ENCODE measurements at regions not wholly inside any gene's neighbourhood (a gene's known extent, or its start where the extent isn't known, plus 50 kb on each side); places are given as distances from the start of the nearest gene placed in this dataset.

DNA sequence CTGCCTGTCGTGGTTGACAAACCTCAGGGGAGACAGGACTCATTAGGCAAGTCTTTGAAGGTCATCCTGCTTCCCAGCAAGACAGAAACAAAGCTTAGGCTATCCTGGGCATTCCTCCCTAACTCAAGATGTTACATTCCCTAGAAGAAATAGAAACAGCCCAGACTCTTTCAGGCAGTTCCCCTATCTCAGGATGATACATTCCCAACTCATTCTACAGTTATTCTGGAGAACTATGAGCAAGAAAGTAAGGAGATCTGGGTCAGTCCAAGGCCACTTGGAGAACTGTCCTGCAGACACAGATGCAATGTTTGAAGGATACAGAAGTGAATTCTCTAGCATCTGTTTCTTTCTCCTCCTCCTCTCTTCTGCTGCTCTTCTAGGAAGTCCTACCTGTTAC, 220.1 kb upstream of the NCKAP5 start:
- DNase-seq (no peak), ATAC-seq (ENCODE audit: low read depth) (no peak)
- intact Hi-C loops (cut with micrococcal nuclease), result no loop called here
- peaks cover 7% of the 10 kb centered on the region for H3K9me3 Mint-ChIP-seq (ENCODE audit: insufficient read depth)
- TF ChIP-seq, protein P1, sequence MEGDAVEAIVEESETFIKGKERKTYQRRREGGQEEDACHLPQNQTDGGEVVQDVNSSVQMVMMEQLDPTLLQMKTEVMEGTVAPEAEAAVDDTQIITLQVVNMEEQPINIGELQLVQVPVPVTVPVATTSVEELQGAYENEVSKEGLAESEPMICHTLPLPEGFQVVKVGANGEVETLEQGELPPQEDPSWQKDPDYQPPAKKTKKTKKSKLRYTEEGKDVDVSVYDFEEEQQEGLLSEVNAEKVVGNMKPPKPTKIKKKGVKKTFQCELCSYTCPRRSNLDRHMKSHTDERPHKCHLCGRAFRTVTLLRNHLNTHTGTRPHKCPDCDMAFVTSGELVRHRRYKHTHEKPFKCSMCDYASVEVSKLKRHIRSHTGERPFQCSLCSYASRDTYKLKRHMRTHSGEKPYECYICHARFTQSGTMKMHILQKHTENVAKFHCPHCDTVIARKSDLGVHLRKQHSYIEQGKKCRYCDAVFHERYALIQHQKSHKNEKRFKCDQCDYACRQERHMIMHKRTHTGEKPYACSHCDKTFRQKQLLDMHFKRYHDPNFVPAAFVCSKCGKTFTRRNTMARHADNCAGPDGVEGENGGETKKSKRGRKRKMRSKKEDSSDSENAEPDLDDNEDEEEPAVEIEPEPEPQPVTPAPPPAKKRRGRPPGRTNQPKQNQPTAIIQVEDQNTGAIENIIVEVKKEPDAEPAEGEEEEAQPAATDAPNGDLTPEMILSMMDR (IDR thresholded peaks at IDR 0.05), result no peak
- no peak for TF ChIP-seq EZH2 (IDR thresholded peaks at IDR 0.05; ENCODE audit: borderline replicate concordance, insufficient read depth, low read depth, low read length, poor library complexity, severe bottlenecking)
- H3K4me3 Mint-ChIP-seq, result no peak overlapping the region
- POLR2A ChIA-PET, result no interaction called here
- H3K27ac ChIP-seq (ENCODE audit: low read length in 2 of 2), result no peak overlapping the region
- CTCF ChIA-PET, result no interaction called here
- no peaks in the 10 kb centered on the region for H4K20me1 ChIP-seq (ENCODE audit: control insufficient read depth, insufficient read depth, low read length, poor library complexity, severe bottlenecking)
- H3K9ac ChIP-seq (ENCODE audit: low read length), result no peak overlapping the region
- 56% methylated on average over 1 of the region's 1 CpG for WGBS (ENCODE audit: insufficient coverage)
- H3K9me3 ChIP-seq (ENCODE audit: control extremely low read depth in 1 of 3, control insufficient read depth in 2 of 3, insufficient read depth in 1 of 3, low read length in 2 of 3), result peaks cover 0 to 3% (median 0%) of the 10 kb centered on the region in 3 donors
- H3K4me1 Mint-ChIP-seq, result no peaks in the 10 kb centered on the region
- no peaks in the 10 kb centered on the region for H3K4me1 ChIP-seq (ENCODE audit: control insufficient read depth in 2 of 2, insufficient read depth in 2 of 2, low read length in 2 of 2)
- H3K79me2 ChIP-seq (ENCODE audit: control insufficient read depth, insufficient read depth, low read length), result no peaks in the 10 kb centered on the region
- no peak overlapping the region for H2AFZ ChIP-seq (ENCODE audit: insufficient read depth, low read depth, low read length, poor library complexity, severe bottlenecking)
- H3K27me3 ChIP-seq (replicated peaks in 1 of 4; ENCODE audit: control extremely low read depth in 1 of 4, control insufficient read depth in 3 of 4, insufficient read depth in 4 of 4, low read length in 3 of 4), result peaks cover 0 to 4% (median 2%) of the 10 kb centered on the region in 4 experiments
- no peak overlapping the region for H3K27ac Mint-ChIP-seq
- H3K36me3 ChIP-seq (replicated peaks in 1 of 2; ENCODE audit: control extremely low read depth in 1 of 2, control insufficient read depth in 1 of 2, extremely low read depth in 1 of 2, insufficient read depth in 2 of 2, low read length in 1 of 2), result no peaks in the 10 kb centered on the region
- H3K27me3 Mint-ChIP-seq, result no peaks in the 10 kb centered on the region
- no peak overlapping the region for H3K4me2 ChIP-seq (replicated peaks; ENCODE audit: low read depth, low read length, poor library complexity, severe bottlenecking)
- no peak overlapping the region for H3K4me3 ChIP-seq (ENCODE audit: control extremely low read depth in 1 of 5, extremely low read depth in 1 of 5, insufficient read depth in 1 of 5, low read depth in 2 of 5, low read length in 4 of 5)

DNA sequence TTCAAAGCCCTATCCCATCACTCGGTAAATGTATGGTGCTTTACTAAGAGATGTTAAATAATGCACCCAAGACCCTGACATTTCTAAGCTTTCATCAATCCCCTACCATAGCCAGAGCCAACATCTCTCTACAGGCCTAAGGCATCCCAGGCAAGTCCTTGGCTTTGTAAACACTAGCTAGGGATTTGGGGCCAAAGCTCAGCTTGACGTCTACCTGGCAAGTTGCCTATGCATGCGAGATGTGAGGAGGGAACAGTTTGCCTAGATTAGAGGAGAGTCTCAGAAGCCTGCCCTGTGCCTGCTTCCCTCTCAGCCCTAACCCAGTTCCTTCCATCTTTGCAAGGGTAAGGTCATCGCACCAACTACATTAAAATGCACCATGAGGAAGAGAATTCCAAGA, 221.5 kb upstream of the NCKAP5 start:
- no peaks in the 10 kb centered on the region for H3K4me1 Mint-ChIP-seq
- Histone ChIP-seq H3K9ac (ENCODE audit: low read length) (no peak overlapping the region), H2AFZ (ENCODE audit: insufficient read depth, low read depth, low read length, poor library complexity, severe bottlenecking) (no peak overlapping the region), H3K27me3 (replicated peaks in 1 of 4; ENCODE audit: control extremely low read depth in 1 of 4, control insufficient read depth in 3 of 4, insufficient read depth in 4 of 4, low read length in 3 of 4) (peaks cover 0 to 4% (median 2%) of the 10 kb centered on the region in 4 experiments), H3K4me1 (ENCODE audit: control insufficient read depth in 2 of 2, insufficient read depth in 2 of 2, low read length in 2 of 2) (no peaks in the 10 kb centered on the region), H3K79me2 (ENCODE audit: control insufficient read depth, insufficient read depth, low read length) (no peaks in the 10 kb centered on the region), H3K9me3 (ENCODE audit: control extremely low read depth in 1 of 3, control insufficient read depth in 2 of 3, insufficient read depth in 1 of 3, low read length in 2 of 3) (peaks cover 0 to 3% (median 3%) of the 10 kb centered on the region in 3 donors), H3K4me3 (ENCODE audit: control extremely low read depth in 1 of 5, extremely low read depth in 1 of 5, insufficient read depth in 1 of 5, low read depth in 2 of 5, low read length in 4 of 5) (no peak overlapping the region), H4K20me1 (ENCODE audit: control insufficient read depth, insufficient read depth, low read length, poor library complexity, severe bottlenecking) (no peaks in the 10 kb centered on the region), H3K4me2 (replicated peaks; ENCODE audit: low read depth, low read length, poor library complexity, severe bottlenecking) (no peak overlapping the region), H3K36me3 (replicated peaks in 1 of 2; ENCODE audit: control extremely low read depth in 1 of 2, control insufficient read depth in 1 of 2, extremely low read depth in 1 of 2, insufficient read depth in 2 of 2, low read length in 1 of 2) (no peaks in the 10 kb centered on the region), H3K27ac (ENCODE audit: low read length in 2 of 2) (no peak overlapping the region)
- peaks cover 16% of the 10 kb centered on the region for H3K9me3 Mint-ChIP-seq (ENCODE audit: insufficient read depth)
- intact Hi-C loops (cut with micrococcal nuclease), result no loop called here
- CTCF ChIA-PET, result interaction anchor here (0.7 kb wide), 1 partner anchor 10 kb away, joined by 3 read pairs; no protein-coding TSS in a partner anchor
- no peak overlapping the region for H3K27ac Mint-ChIP-seq
- no peak for ATAC-seq (ENCODE audit: low read depth)
- TF ChIP-seq, protein P1 (IDR thresholded peaks at IDR 0.05), result no peak
- TF ChIP-seq EZH2 (IDR thresholded peaks at IDR 0.05; ENCODE audit: borderline replicate concordance, insufficient read depth, low read depth, low read length, poor library complexity, severe bottlenecking), result no peak
- POLR2A ChIA-PET, result no interaction called here
- H3K4me3 Mint-ChIP-seq, result no peak overlapping the region
- 93% methylated on average over 3 of the region's 4 CpGs for WGBS (ENCODE audit: insufficient coverage)
- no peak for DNase-seq
- H3K27me3 Mint-ChIP-seq, result no peaks in the 10 kb centered on the region
